Neural cell (in vitro differentiated cells): ENCODE measurements at regions not wholly inside any gene's neighbourhood (a gene's known extent, or its start where the extent isn't known, plus 50 kb on each side); places are given as distances from the start of the nearest gene placed in this dataset.

Experiments
- H2AFZ ChIP-seq: fragments of 200-600, 300-800 bp; sonication (generic), shearing (Covaris generic); 2 replicates; pipeline ENCODE4 v1.6.0; 2014; ENCODE audit warnings: low read depth, mild to moderate bottlenecking, antibody characterized with exemption, low read length, moderate library complexity
- H3F3A ChIP-seq: fragments of 200-600 bp; shearing (Covaris generic); 2 replicates; pipeline ENCODE4 v1.6.1; 2016; ENCODE audit warnings: mild to moderate bottlenecking, moderate library complexity, mixed read lengths, antibody characterized with exemption, low read length; ENCODE audit not compliant: insufficient read depth, poor library complexity, severe bottlenecking
- H3K27ac ChIP-seq: fragments of 200-600, 300-800 bp; sonication (generic), shearing (Covaris generic); 2 replicates; pipeline ENCODE4 v1.5.1; 2014; ENCODE audit warnings: mild to moderate bottlenecking, low read length, moderate library complexity
- H3K27me3 ChIP-seq: fragments of 300-800, 200-600 bp; sonication (generic), shearing (Covaris generic); 2 replicates; pipeline ENCODE4 v1.6.0; 2014; ENCODE audit warnings: mild to moderate bottlenecking, low read depth, low read length, moderate library complexity; ENCODE audit not compliant: insufficient read depth
- H3K36me3 ChIP-seq: fragments of 300-800, 200-600 bp; sonication (generic), shearing (Covaris generic); 2 replicates; pipeline ENCODE4 v1.5.1; 2014; ENCODE audit warnings: mild to moderate bottlenecking, antibody characterized with exemption, low read length, moderate library complexity; ENCODE audit not compliant: insufficient read depth
- H3K4me2 ChIP-seq: fragments of 300-800, 200-600 bp; sonication (generic), shearing (Covaris generic); 2 replicates; pipeline ENCODE4 v1.6.0; 2014; ENCODE audit warnings: mild to moderate bottlenecking, low read length
- H3K4me3 ChIP-seq: fragments of 300-800, 200-600 bp; sonication (generic), shearing (Covaris generic); 2 replicates; pipeline ENCODE4 v1.5.1; 2014; ENCODE audit warnings: mild to moderate bottlenecking, low read length, moderate library complexity
- H3K79me2 ChIP-seq: fragments of 200-600 bp; shearing (Covaris generic); replicated peaks from 2 replicates; pipeline ENCODE4 v1.6.0; 2014; ENCODE audit warnings: mild to moderate bottlenecking, low read length, moderate library complexity; ENCODE audit not compliant: insufficient read depth
- H3K9ac ChIP-seq: fragments of 300-800, 200-600 bp; sonication (generic), shearing (Covaris generic); 2 replicates; pipeline ENCODE4 v1.6.1; 2016; ENCODE audit warnings: mild to moderate bottlenecking, low read length, mixed read lengths
- H3K9me2 ChIP-seq: fragments of 200-600 bp; shearing (Covaris generic); 2 replicates; pipeline ENCODE4 v1.6.1; 2016; ENCODE audit warnings: mild to moderate bottlenecking, low read length, mixed read lengths; ENCODE audit not compliant: insufficient read depth
- H3K9me3 ChIP-seq: fragments of 200-600, 300-800 bp; sonication (generic), shearing (Covaris generic); 2 replicates; pipeline ENCODE4 v1.6.1; 2016; ENCODE audit warnings: mild to moderate bottlenecking, mixed run types, low read length, moderate library complexity, mixed read lengths
- H4K20me1 ChIP-seq: fragments of 200-600 bp; shearing (Covaris generic); 2 replicates; pipeline ENCODE4 v1.6.1; 2016; ENCODE audit warnings: mild to moderate bottlenecking, mixed run types; ENCODE audit not compliant: insufficient read depth
- CTCF ChIP-seq: fragments of 450-650 bp; IDR thresholded peaks from 2 replicates; pipeline ENCODE4 v1.5.1; 2014; ENCODE audit warnings: antibody characterized with exemption, mild to moderate bottlenecking, moderate library complexity; ENCODE audit not compliant: poor library complexity, severe bottlenecking
- EP300 ChIP-seq: fragments of 450-650 bp; conservative IDR thresholded peaks from 2 replicates; pipeline ENCODE4 v1.6.1; 2014; ENCODE audit warnings: antibody characterized with exemption, mild to moderate bottlenecking, moderate library complexity; ENCODE audit not compliant: poor library complexity, severe bottlenecking
- EZH2 ChIP-seq: fragments of 200-600, 300-800 bp; shearing (Covaris generic), sonication (generic); IDR thresholded peaks from 2 replicates; pipeline ENCODE4 v1.6.1; 2014; ENCODE audit warnings: antibody characterized with exemption, low read length, borderline replicate concordance, mild to moderate bottlenecking; ENCODE audit not compliant: insufficient read depth, poor library complexity, severe bottlenecking
- MXI1 ChIP-seq: fragments of 450-650 bp; conservative IDR thresholded peaks from 2 replicates; pipeline ENCODE4 v1.6.1; 2014; ENCODE audit warnings: antibody characterized with exemption, mild to moderate bottlenecking; ENCODE audit not compliant: poor library complexity, severe bottlenecking
- POLR2AphosphoS5 ChIP-seq: IDR thresholded peaks from 2 replicates; pipeline ENCODE4 v1.6.1; 2012
- RAD21 ChIP-seq: fragments of 450-650 bp; conservative IDR thresholded peaks from 2 replicates; pipeline ENCODE4 v1.6.1; 2014; ENCODE audit warnings: antibody characterized with exemption, mild to moderate bottlenecking, moderate library complexity
- REST ChIP-seq: IDR thresholded peaks from 2 replicates; pipeline ENCODE4 v1.6.1; 2012; ENCODE audit warnings: borderline replicate concordance
- SMC3 ChIP-seq: fragments of 450-650 bp; conservative IDR thresholded peaks from 2 replicates; pipeline ENCODE4 v1.6.1; 2014; ENCODE audit warnings: antibody characterized with exemption, mild to moderate bottlenecking, moderate library complexity; ENCODE audit not compliant: poor library complexity
- TAF1 ChIP-seq: IDR thresholded peaks from 2 replicates; pipeline ENCODE4 v1.6.1; 2012; ENCODE audit warnings: low read depth

DNA sequence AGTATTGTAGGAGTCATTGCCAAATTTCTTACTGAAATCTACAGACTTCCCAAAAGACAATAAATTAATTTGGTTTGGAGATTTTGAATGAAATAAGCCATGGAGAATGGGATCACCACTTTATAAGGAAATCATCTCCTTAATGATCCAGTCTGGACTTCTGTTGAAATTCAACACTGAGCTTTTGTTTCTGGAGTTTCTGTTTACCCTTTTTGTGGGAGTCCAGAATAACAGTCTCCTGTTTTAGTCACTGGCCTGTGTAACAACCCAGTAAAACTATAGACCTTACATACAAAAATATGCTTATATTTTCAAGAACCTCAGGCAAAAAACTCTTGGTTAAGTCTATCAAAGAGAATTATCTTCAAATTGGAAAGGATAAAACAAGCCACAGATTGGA, 321.7 kb upstream of the PLET1 start:
- no peak overlapping the region for H2AFZ ChIP-seq
- H3K9me2 ChIP-seq = no peaks in the 10 kb centered on the region
- no peaks in the 10 kb centered on the region for H3K9me3 ChIP-seq

GRCh38 chr11:112583261-112583893, 322.7 kb upstream of the PLET1 start:
- Histone ChIP-seq H2AFZ (no peak overlapping the region), H4K20me1 (no peaks in the 10 kb centered on the region), H3K27ac (no peak overlapping the region), H3K9me3 (no peaks in the 10 kb centered on the region), H3K79me2 (no peaks in the 10 kb centered on the region), H3K4me2 (no peak overlapping the region), H3K9me2 (no peaks in the 10 kb centered on the region), H3K36me3 (no peaks in the 10 kb centered on the region), H3K27me3 (no peaks in the 10 kb centered on the region), H3K9ac (no peak overlapping the region), H3K4me3 (no peak overlapping the region), H3F3A (no peaks in the 10 kb centered on the region)
- TF ChIP-seq SMC3 = no peak
- TF ChIP-seq REST = no peak
- TF ChIP-seq TAF1 = no peak
- TF ChIP-seq MXI1 = no peak
- no peak for TF ChIP-seq POLR2AphosphoS5
- TF ChIP-seq EP300 = no peak
- TF ChIP-seq RAD21 = no peak
- no peak for TF ChIP-seq CTCF

More for the DNA sequence above, 321.7 kb upstream of the PLET1 start:
- Histone ChIP-seq H3K4me2 (no peak overlapping the region), H3K27ac (no peak overlapping the region), H3K27me3 (no peaks in the 10 kb centered on the region), H4K20me1 (no peaks in the 10 kb centered on the region), H3K9ac (no peak overlapping the region), H3K36me3 (no peaks in the 10 kb centered on the region), H3K79me2 (no peaks in the 10 kb centered on the region), H3K4me3 (no peak overlapping the region), H3F3A (no peaks in the 10 kb centered on the region)
- TF ChIP-seq EZH2 (no peak), REST (no peak), CTCF (no peak), MXI1 (no peak)
